B cell (primary cell): ENCODE measurements at regions not wholly inside any gene's neighbourhood (a gene's known extent, or its start where the extent isn't known, plus 50 kb on each side); places are given as distances from the start of the nearest gene placed in this dataset.

Experiments used
- EZH2 ChIP-seq: IDR thresholded peaks from 2 replicates; pipeline ENCODE4 v1.6.1; 2012; ENCODE audit warnings: borderline replicate concordance, low read depth, mild to moderate bottlenecking, moderate library complexity, low read length; ENCODE audit not compliant: insufficient read depth, poor library complexity, severe bottlenecking
- TF ChIP-seq, protein P1 (sequence below): fragments of 200-600 bp; IDR thresholded peaks from one replicate; pipeline ENCODE4 v1.8.0; 2022; ENCODE audit warnings: antibody characterized with exemption, mild to moderate bottlenecking

DNA sequence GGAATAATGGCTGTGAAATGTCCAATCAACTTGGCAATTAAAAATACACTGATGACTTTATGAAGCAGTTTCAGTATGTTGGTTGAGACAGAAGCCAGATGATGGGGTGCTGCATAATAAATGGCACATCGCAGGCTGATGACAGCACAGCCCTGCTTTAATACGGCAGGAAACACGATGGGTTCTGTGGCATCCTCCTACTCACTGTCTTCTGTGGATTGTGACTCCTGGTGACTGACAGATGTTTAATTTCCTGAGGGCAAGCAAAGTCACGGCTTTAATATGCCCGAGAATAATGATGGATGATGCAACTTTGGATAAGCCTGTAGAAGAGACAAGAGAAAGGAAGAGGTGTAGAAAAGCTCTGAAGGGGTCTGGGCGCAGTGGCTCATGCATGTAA, 295.4 kb downstream of the TRIML1 start:
- TF ChIP-seq, protein P1, sequence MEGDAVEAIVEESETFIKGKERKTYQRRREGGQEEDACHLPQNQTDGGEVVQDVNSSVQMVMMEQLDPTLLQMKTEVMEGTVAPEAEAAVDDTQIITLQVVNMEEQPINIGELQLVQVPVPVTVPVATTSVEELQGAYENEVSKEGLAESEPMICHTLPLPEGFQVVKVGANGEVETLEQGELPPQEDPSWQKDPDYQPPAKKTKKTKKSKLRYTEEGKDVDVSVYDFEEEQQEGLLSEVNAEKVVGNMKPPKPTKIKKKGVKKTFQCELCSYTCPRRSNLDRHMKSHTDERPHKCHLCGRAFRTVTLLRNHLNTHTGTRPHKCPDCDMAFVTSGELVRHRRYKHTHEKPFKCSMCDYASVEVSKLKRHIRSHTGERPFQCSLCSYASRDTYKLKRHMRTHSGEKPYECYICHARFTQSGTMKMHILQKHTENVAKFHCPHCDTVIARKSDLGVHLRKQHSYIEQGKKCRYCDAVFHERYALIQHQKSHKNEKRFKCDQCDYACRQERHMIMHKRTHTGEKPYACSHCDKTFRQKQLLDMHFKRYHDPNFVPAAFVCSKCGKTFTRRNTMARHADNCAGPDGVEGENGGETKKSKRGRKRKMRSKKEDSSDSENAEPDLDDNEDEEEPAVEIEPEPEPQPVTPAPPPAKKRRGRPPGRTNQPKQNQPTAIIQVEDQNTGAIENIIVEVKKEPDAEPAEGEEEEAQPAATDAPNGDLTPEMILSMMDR = no peak
- no peak for TF ChIP-seq EZH2
